ENCODE measurements at regions not wholly inside any gene's neighbourhood (a gene's known extent, or its start where the extent isn't known, plus 50 kb on each side); places are given as distances from the start of the nearest gene placed in this dataset.
A peak's percentile ranks its signal among the peaks of the same experiment; 100 is the strongest.
"Not testable (repeated sequence)": the region's sequence is repeated elsewhere in the genome, so short reads cannot be mapped to it uniquely, and the experiment has no call there.

DNA sequence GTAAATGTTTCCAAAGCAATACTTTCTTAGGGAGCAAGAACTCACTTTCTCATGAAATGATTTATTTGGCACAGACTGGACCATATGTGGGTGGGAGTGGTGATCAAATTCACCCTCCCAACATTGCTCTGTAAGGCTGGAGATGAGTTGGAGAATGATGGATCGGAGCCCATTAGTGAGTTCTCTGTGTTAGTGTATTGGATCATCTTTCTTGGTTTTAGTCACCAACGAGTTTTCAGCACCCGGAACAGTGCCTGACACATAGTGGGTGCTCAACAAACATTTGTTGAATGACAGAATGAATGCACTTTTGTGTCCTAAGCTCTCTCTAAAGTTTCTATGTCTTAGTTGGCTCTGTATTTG lies 104.5 kb upstream of the FAM20A start:
- DNase-seq (ENCODE audit: low read depth), result no peak

DNA sequence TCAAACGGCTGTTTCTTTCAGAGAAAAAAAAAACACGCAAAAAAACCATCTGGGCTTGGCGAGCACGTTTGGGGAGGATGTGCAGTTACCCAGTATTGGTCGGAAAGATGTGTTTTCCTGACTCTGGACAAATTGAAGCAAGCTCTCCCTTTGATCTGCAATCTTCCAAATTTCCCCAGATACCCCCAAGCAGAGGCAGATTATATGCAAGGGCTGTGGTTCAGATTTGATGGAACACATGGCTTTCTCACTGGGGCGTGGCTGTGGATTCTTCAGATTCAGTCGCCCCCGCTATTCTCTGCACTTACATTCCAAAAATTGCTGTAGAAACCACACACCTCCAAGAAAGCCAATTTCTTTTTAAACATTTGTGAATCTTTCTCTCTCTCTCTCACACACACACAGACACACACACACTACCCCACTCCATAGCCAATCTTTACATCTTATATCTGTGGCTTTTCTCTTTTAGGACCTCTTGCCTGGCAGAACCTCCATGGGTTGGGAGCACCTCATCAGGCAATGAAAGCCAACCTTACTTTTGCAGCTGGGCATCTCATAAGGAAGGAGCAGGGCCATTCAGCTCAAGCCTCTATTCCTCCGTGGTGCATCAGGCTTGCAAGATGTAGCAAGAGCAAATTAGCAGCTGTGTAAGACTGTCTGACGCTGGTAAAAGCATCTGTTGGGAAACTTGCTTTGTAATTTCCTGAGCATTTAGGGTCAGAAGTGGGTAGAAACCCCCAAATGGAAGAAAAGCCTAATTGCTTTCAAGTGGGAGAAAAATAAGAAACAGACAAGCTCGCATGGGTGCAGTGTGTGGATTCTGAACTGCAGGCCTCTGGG lies 103.9 kb upstream of the FAM20A start:
- DNase-seq (ENCODE audit: low read depth), result peak; percentile 93

DNA sequence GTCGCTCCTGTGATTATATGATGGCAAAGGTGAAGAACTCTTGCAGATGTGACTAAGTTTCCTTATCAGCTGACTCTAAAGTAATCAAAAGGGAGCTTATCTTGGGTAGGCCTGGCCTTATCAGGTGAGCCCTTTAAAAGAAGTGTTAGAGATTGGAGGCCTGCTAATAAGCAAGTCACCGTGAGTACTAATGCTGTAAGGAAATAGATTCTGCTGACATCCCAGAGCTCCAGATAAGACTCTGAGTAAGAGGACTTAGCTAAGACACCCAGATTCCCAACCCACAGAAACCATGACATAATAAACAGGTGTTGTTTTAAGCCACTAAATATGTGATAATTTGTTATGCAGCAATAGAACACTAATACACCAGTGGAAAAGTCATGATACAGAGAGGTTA lies 99.9 kb upstream of the FAM20A start:
- DNase-seq (ENCODE audit: low read depth), result peak; percentile 88

DNA sequence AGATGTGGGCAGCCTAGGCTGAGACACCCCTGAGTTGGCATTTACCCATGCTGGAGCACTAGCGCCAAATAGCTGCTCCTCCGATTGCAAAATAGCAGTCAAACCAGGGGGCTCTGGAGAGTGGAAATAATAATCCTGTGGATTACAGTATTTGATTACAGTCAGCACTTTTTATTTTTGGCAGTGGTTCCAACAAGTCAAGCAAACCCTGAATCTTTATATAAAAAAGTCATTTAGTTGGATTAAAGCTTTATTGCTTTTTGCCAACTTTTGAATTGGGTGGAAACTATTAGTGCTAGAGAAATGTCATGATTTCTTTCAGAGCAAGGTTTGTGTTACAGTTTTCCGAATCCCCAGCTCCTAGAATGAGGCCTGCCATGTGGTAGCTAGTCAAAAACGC lies 99.3 kb upstream of the FAM20A start:
- no peak for DNase-seq (ENCODE audit: low read depth)

DNA sequence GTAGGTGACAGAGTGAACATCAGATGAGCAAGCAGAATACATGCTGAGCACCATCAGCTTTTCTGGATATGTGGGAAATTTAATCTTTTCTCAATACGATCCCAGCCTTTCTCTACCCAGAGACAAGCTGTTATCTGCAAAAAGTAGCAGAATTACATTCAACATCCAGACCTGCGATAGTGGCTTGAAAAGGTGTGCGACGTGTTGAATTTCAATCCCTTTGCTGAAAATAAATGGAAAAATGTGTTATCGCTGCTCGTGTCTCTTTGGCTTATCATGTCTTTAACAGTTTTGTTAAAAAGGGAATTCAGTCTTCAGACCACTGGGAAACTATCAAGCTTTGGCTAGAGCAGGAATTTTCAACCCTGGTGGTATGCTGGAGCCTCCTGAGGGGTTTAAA lies 98.8 kb upstream of the FAM20A start:
- no peak for DNase-seq (ENCODE audit: low read depth)

DNA sequence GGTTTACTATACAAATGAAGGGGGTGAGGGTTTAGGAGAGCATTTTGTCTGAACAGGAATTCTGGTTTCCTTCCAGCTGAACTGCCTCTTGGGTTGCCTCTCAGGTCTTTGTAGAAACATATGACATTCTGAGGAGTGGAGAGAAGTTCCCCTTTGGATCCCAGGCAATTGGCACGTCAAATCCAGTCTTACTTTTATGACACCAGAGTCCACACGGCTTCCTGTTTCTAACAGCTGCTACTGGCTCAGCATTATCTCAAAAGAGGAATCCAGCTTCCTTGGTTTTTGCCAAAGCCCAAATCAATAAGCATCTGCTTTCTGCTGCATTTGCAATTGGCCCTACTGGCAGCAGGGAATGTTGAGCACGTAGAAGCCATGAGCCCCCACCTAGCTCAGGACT lies 97.6 kb upstream of the FAM20A start:
- DNase-seq (ENCODE audit: low read depth), result peak; percentile 88

DNA sequence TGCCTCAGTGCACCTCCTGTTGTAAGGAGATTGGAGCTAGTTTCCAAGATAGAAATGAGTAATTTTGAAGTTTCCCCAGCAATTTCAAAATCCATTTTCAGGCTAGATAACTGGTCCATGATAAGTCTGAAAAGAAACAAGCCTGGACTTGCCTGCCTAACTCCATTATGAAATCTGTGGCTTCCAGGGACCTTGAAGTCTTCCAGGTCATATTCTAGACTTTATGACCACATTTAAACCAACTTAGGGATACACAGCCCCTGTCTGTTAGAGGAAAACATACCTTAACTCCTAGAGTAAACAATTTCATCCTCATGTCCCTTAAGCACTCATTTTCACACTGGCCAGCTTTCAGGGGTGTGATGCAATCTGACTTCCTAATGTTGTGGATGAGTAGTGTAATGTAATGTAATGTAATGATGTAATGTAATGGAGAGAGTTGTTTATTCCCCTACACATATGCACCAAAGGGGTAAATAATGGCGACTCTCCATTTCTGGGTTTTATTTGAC lies 96.7 kb upstream of the FAM20A start:
- DNase-seq (ENCODE audit: low read depth), result no peak

DNA sequence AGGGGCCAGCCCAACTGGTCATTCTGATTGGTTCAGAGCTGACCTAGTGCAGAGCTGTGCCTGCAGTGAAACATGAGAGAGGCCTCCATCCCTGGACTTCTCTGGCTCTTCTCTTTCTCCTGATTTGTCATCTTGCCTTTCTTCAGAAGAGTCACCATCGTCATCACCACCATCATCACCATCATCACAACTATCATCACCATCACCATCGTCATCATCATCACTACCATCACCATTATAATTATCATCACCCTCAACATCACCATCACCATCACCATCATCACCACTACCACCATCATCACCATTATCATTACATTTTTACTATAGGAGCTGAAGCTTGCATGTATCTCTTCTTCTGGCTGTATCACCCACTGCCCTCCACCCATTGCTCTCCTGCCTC lies 94.5 kb upstream of the FAM20A start:
- no peak for DNase-seq (ENCODE audit: low read depth)

DNA sequence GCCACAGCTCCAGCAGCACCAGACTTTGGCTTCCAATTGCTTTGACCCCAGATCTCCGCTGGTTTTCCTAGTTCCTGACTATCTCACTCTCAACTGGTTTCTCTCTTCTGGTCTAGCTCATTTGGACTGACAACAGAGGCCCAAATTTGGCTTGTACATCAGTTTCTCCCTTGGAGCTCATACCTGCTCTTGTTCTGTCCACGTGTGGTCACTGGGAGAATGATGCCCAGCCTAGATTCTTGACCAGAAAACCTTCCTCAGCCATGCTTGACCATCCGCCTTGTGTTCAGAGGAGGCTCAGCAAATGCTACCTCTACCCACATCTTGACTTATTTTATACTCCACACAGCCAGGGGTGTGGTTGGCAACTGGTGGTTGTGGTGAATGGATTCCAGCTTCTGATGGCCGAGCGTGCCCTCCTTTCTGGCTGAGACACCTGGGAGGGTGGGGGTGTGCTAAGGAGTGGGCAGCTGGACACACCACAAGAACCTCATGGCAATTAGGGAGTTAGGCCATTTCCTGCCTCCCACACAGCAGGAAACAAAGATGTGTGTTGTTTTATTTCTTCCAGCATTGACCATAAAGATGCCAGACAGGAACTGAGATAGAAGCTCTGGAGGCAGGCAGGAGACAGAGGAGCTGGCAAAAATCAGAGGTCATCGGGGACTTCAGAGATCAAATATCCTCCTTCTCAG lies 93.8 kb upstream of the FAM20A start:
- peak; percentile 98 for DNase-seq (ENCODE audit: low read depth)

DNA sequence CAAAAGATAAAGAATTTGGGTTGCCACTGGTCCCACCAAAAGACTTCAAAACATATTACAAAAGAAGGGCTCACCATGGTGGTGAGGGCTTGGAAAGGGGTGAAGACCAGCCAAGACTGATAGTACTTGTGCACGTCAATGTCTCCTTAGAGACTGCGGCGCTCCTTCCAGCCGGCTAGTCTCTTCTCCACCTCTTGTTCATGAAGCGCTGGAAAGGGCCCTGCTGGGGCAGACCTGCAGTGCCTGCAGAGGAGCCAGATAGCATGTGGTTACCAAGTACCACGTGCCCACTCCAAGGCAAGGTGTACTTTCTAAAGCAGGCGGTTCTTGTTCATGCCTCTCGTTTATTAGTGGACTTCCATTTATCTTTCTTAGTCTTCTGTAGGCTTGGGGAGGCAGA lies 92.7 kb upstream of the FAM20A start:
- DNase-seq (ENCODE audit: low read depth), result no peak

DNA sequence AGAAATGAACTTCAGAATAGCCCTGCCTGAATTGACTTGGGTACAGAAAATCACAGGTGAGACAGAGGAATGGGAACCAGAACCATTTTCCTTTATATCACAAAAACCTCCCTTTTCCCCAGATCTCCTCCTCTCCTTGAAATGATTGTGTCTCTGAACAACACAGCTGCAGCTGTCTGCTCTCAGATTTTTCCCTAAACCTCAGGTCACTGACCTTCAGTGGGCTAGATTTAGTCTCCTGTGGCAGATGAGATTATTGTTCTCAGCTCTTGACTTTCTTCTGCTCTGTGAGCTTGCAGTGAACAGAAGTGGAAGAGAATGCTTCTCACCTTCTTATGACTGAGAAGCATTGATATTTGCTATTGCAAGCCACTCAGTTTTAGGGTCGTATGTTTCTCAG lies 92.3 kb upstream of the FAM20A start:
- peak; percentile 85 for DNase-seq (ENCODE audit: low read depth)

DNA sequence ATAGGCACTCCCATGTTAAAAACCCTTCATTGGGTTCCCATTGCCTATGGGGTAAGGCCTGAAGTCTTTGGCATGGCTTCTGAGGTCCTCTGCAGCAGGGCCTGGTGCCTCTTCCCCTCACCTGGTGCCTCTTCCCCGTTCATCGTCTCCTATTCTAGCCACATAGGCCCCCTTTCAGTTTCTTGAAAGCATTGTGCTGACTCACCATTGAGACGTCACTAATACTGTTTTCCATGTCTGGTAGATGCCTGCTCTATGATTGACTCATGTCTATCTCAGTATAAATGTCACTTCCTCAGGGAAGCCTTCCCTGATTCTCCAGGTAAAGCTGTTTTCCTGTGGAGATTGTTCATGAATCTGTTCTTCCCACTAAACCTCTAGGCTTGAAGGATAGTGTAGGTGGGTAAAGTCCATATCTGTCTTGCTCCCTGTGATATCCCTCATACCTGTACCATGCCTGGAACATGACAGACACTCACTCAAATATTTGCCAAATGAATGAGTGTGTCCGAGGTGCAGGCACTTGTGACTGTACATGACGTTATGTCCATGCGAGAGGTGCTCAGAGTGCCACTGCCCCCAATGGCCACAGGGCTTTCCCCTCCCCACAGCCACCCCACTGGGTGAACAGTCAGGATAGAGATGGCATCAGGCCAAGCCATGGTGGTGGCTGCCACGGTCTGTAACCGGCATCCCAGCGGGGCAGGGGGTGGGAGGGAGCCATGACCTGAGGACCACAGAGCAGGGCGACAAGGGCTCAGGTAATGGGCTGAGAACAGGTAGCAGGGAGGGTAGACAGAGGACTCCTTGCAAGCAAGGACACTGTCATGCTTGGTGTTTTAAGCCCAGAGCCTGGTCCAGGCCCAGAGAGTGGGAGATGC lies 85.2 kb upstream of the FAM20A start:
- DNase-seq (ENCODE audit: low read depth), result no peak

DNA sequence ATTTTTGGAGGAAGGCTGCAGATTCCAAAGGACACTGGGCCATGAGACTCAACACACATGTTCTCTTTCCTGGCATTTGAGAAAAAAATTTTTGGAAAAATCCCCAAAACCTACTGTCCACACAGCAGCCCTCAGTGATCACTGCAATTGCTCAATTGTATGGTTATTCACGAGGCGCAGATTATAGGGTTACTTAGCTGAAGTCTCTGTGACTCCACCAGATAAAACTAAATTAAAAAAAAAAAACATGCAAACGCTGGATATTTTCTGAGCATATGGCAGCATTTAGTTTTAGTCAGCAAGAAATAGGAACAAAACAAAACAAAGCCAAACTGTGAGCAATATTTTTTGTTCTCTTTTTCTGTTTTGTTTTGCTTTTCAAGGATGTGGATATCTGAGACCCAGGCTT lies 83.8 kb upstream of the FAM20A start:
- no peak for DNase-seq (ENCODE audit: low read depth)

DNA sequence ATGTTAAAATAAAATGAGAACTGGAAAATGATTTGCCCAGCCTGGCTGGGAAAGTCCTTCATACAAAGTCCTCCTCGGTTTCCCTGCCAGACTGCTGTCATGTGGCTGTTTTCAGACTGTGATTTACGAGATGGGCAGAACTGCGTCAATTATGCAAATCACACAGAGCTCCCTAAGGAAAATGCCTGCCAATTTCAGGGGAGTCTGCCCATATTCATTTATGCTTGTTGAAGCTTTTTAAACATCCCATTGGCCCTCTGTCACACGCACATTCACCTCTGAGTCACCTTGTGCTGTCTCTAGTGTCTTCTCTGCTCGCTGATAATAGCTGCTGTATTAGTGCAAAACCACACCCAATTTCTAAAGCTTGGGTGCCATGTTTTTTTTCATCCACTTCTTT lies 81.7 kb upstream of the FAM20A start:
- DNase-seq (ENCODE audit: low read depth), result no peak

DNA sequence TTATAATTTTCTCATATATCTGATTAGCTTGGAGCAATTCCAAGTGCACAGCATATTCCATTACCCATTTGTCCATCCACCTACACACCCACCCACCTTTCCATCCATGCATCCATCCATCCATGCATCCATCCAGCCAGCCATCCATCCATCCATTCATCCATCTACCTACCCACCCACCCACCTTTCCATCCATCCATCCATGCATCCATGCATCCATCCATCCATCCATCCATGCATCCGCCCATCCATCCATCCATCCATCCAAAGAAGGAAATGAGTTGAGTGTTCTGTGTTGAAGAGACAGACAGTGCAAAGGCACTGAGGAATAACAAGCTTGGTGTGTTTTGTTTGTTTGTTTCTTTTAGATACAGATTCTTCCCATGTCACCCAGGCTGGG lies 78.7 kb upstream of the FAM20A start:
- no peak for DNase-seq (ENCODE audit: low read depth)

DNA sequence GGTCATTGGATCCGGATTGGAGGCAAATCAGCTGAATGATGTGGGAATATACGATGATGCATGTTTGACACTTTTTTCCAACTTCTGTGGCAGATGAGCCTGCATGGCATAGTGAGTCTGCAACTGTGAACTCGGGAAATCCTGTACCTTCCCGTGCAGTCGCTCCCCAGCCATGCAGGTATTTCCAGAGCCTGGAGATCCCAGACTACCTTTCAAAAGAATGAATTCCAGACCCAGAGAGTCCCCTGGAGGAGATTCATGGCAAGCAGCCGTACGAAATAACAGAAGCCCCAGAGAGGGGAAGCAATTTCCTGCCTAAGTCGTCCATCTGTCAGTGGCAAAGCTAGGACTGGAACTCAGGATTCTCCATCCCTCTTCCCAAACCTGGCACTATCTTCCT lies 75.7 kb upstream of the FAM20A start:
- no peak for DNase-seq (ENCODE audit: low read depth)

DNA sequence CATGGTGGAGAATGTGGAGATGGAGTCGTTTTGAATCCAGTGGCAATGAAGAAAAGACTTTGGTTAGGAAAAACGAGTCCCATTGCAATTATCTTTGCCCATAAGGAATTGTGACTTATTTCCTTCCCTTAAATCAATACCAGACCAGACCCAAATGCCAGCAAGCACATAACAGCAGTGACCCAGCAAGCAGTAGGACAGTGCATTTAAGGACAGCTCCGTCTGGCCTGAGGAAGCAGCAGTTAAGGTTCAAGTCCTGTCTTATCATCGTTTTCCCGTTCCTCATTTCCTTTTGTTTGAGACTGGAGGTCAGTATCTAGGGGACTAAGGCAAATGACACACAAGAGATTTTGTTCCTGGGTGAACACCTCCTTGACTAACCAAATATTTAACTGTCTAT lies 74.6 kb upstream of the FAM20A start:
- no peak for DNase-seq (ENCODE audit: low read depth)

DNA sequence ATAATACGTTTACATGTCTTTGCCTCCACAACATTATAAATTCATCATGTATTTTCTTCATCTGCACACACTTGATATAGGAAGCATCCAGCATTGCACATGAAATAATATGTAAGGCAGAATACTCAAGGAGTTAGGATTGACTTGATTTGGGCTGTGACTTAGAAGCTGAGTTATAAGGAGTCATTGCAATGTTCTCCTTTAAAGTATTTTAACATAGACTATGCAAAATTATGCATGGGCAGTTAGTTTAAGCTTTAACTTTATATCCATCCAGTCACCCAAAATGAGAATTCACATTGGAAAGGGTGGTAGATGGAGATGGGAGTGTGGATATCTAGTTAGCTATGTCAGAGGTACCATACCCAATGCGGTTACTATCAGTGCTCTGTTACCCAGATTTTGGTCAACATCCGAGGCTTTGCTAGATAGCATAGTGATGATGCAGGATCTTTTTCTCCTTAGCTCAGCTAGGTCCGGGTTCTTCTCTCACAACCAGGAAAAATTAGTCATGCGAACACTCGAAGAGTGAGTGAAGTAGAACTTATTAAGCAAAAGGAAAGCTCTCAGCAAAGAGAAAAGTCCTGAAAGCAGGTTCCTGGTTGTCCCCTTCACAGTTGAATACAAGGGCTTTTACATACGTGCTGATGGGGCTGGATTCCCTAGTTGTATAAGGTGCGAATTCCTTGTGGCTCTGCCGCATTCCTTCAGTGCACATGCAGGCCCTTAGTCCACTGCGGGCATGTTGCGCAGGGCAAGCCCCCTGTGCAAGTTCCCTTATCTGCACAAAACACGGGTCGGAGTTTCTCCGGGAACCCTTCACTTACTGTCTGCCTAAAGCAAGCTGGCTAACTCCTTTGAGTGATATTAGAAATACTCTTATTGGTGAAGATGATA lies 73.1 kb upstream of the FAM20A start:
- DNase-seq (ENCODE audit: low read depth), result peak; percentile 56

DNA sequence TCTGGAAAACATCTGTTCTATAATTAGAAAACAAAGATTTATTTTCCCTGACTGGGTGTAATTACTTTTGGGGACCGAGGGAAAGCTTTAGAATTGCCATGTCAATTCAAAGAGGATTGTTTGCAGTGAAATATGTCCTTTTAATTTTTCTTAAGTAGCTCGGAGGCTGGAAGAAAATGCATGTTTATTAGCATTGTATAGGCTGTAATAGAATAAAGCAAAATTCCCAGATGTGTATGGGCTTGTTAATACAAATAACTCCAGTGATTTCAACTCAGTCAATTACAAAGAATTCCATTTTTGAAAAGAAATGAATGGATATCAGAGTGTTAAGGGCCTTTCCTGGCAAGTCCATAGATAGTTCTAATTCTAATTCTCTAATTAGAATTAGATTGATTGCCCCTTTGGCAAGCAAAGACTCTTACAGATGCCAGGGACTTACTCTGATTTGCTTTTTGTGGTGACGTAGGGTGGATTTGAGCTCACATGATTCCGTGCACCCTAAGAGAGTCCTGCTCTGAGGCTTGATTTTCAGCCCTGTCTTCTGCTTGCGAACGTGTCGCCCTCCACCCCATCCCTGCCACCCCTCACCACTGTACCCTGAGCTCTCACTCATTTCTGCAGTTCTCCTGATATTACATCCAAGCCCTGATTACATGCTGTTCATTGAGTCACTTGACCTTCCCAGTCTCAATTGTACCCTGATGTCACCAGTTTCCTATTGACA lies 70.0 kb upstream of the FAM20A start:
- DNase-seq (ENCODE audit: low read depth), result no peak

DNA sequence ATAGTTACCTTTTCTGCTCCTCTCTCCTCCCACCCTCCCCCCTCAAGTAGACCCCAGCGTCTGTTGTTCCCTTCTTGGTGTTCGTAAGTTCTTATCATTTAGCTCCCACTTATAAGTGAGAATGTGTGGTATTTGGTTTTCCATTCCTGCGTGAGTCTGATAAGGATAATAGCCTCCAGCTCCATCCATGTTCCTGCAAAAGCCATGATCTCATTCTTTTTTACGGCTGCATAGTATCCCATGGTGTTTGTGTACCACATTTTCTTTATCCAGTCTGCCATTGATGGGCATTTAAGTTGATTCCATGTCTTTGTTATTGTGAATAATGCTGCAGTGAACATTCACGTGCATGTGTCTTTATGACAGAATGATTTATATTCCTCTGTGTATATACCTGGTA lies 65.3 kb upstream of the FAM20A start:
- not testable (repeated sequence) for DNase-seq (ENCODE audit: low read depth)
